HG03558 (cell line): ENCODE measurements at regions not wholly inside any gene's neighbourhood (a gene's known extent, or its start where the extent isn't known, plus 50 kb on each side); places are given as distances from the start of the nearest gene placed in this dataset.

Experiments used
- ATAC-seq: cut with Tn5 transposase; IDR thresholded peaks from one replicate; pipeline ENCODE4 v1.9.1; 2021; ENCODE audit warnings: moderate number of reproducible peaks; ENCODE audit not compliant: unreplicated experiment; ENCODE audit errors: extremely low read depth

GRCh38 chr16:14362774-14363371, 267.2 kb downstream of the PARN start:
- no peak for ATAC-seq

DNA sequence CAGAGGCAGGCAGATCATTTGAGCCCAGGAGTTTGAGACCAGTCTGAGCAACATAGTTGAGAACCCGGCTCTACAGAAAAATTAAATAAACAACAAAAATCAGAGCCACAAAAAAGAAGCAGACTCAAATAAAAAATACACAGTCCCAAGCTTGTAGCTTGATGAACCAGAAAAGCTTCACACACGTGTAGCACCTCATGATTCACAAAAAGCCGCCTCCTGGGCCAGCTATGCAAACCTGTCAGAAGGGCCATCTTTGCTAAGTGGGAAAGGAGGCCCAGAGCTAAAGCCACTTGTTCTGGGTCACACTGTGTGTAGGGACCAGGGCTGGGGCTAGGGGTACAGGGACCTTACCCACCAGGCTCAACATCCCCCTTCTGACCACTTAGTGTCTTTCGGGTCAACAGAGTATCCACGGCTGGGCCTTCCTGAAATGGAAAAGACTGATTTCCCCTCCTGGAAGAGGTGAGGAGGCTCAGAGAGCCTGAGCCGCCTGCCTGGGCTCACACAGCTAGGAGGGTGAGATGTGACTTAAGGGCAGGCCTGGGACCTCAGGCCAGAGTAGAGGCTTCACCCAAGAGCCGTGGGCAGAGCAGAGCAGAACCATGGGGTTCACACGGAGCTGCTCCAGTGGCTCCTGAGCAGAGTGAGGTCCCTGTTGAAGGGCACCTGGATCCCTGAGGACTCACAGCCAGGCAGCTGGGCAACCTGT, 269.6 kb downstream of the PARN start:
- no peak for ATAC-seq

GRCh38 chr16:14358697-14359305, 271.3 kb downstream of the PARN start:
- no peak for ATAC-seq

GRCh38 chr16:14357328-14357727, 272.7 kb downstream of the PARN start:
- no peak for ATAC-seq

DNA sequence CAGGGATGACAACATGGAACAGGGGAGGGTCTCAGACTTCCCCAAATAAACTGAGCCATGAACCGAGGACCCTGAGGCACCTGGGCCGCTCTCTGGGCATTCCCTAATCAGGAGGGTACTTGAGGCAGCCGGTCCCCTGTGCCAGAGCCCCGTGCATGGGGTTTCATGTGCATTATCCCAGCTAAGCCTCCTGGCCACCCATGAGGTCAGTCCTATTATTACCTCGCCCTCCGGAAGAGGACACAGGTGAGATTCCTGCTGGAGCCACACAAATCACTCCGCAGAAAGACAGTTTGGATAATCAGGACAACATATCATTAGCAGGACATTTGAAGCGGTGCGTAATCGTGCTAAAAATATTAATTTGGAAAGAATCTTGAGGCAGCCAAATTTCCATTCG, 274.0 kb downstream of the PARN start:
- no peak for ATAC-seq

GRCh38 chr16:14354561-14355351, 275.3 kb downstream of the PARN start:
- ATAC-seq = peak; percentile 77

- no peak for ATAC-seq
Observed at GRCh38 chr16:14353340-14353739, 276.7 kb downstream of the PARN start.

DNA sequence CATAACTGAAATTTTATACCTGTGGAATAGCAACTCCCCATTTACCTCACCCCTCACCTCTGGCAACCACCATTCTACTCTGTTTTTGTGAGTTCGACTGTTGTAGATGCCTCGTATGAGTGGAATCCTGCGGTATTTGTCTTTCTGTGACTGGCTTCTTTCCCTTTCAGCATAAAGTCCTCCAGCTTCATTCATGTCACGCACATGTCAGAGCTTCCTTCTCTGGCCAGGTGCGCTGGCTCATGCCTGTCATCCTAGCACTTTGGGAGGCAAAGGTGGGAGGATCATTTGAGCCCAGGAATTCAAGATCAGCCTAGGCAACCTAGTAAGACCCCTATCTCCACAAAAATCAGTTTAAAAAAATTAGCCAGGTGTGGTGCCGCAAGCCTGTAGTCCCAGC, 278.4 kb downstream of the PARN start:
- no peak for ATAC-seq

DNA sequence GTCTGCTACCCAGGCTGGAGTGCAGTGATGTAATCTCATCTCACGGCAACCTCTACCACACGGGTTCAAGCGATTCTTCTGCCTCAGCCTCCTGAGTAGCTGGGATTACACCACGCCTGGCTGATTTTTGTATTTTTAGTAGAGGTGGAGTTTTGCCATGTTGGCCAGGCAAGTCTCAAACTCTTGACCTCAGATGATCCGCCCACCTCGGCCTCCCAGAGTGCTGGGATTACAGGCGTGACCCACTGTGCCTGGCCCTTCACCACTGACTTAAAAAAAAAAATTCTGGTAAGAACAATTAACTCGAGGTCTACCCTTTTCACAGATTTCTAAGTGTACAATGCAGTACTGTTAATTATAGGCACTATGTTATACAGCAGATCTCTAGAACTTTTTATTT, 279.4 kb downstream of the PARN start:
- ATAC-seq = no peak

DNA sequence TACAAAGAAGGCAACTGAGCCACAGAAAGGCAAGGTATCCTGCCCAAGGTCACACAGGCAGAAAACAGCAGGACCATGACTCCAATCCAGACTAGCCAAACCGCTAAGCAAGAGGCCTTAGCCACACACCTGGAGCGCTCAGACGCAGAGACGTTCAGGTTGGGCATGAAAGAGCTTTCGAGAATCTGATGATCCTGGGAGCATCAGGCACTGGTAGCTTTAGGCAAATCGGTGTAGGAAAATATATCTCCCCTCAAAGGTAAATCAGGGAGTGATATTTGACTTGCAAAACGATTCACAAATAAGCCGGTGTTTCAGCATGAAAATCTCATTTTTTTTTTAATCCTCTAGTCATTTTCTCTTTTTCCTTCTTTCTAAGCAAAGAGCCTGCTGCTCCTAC, 279.0 kb downstream of the MRTFB start:
- no peak for ATAC-seq

DNA sequence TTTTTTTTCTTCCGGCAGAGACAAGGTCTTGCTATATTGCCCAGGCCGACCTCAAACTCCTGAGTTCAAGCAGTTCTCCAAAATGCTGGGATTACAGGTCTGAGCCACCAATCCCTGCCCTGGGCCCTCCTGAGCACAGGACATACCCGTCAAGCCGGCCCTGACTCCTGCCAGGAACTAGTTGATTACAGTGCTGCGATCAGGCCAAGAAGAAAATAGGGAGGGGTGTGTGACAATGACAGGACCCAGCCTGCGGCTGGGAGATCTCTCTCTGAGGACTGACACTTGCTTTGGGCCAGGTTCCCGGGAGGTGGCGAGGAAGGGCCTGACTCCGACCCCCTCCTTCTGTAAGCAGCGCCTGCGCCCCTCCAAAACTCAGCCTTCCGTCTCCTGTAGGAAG, 276.6 kb downstream of the MRTFB start:
- no peak for ATAC-seq

- no peak for ATAC-seq
Observed at GRCh38 chr16:14346278-14347142, 275.4 kb downstream of the MRTFB start.

DNA sequence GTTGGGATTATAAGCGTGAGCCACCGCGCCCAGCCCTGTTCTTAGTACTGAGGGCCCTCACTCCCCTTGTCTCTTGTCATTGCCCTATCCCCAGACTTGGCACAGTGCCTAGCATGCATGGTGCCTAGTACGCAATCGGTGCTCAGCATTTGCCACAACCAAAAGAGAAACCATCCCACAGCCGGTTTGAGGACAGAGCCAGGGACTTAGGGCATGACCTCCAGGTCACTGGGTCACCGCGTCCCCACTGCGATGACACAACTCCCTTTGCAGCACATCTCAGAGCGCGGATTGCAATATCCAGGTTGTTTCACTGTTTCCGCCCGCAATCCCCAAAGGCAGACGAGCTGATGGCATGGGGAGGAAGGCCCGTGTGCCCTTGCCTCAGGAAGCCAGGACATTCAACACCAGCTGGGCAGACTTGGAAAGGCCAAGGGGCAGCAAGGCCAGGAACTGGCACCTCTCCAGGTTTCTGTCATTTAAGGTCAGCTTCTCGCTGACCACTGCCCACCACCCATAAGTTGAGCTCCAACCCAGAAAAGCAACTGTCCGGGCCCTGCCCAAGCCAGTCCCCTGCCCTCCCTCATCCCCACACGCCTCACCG, 274.5 kb downstream of the MRTFB start:
- ATAC-seq = no peak

GRCh38 chr16:14344945-14345344, 273.8 kb downstream of the MRTFB start:
- no peak for ATAC-seq

DNA sequence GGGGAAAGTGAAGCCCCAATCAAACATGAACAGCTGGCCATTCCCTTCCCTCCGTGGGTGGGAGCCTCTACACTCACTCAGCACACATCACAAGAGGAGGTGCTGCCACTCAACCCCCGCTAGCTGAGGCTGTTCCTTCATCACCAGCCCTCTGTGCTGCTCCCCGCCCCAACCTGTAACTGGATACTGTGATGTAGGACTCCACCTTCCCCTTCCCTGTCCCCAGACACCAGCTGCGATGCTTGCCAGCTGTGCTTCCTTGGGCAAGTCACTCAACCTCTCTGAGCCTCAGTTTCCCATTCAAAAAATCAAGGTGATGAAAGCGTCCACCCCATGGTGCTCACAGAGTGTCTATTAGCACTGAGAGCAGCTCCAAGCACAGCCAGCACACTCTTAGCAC, 273.2 kb downstream of the MRTFB start:
- ATAC-seq = no peak

GRCh38 chr16:14341324-14342225, 270.5 kb downstream of the MRTFB start:
- no peak for ATAC-seq

- no peak for ATAC-seq
Observed at GRCh38 chr16:14339694-14340093, 268.6 kb downstream of the MRTFB start.

- ATAC-seq = no peak
Observed at GRCh38 chr16:14338969-14339368, 267.9 kb downstream of the MRTFB start.

- ATAC-seq = no peak
Observed at GRCh38 chr16:14338236-14338635, 267.1 kb downstream of the MRTFB start.
